GM20431 (cell line): ENCODE measurements at regions not wholly inside any gene's neighbourhood (a gene's known extent, or its start where the extent isn't known, plus 50 kb on each side); places are given as distances from the start of the nearest gene placed in this dataset.
"Not testable (repeated sequence)": the region's sequence is repeated elsewhere in the genome, so short reads cannot be mapped to it uniquely, and the experiment has no call there.

Experiments used
- in situ Hi-C: fragments of 300-500 bp; cut with MseI, MboI; formaldehyde crosslinking; loops from one replicate; pipeline ENCODE4 v1.15.0; 2020; ENCODE audit warnings: low sequenced_read_pairs; ENCODE audit not compliant: unreplicated experiment

DNA sequence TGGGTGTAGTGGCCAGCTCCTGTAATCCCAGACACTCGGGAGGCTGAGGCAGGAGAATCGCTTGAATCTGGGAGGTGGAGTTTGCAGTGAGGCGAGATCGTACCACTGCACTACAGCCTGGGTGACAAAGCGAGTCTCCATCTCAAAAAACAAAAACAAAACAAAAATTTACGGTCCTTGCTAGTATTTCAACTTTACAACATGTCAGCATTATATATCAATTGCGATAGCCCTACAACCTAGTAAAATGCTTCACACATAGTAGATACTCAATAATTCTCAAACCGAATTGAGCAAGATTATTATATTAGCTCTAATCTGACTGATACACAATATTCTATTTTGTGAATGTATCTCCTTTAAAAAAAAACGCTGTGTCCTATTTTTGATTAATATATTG, 1411.0 kb upstream of the WWC1 start:
- in situ Hi-C loops = no loop called here

DNA sequence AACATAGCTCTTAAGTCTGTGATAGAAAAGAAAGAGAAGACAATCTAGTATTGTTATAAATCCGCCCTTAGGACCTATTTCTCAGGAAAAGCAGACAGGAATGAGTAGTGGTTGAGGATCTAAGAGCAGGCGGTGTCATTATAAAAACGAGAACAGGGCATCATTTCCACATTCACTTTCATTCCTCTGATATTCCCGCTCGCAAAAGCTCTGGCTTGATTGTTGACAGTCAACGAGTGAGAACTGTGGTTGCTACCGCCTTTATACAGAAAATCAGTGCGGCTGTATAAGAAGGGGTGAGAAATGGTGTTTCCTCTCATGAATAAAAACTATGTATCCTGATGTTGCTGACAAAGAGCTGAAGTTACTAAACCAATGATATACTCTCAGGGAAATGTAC, 1409.6 kb upstream of the WWC1 start:
- in situ Hi-C loops = no loop called here

DNA sequence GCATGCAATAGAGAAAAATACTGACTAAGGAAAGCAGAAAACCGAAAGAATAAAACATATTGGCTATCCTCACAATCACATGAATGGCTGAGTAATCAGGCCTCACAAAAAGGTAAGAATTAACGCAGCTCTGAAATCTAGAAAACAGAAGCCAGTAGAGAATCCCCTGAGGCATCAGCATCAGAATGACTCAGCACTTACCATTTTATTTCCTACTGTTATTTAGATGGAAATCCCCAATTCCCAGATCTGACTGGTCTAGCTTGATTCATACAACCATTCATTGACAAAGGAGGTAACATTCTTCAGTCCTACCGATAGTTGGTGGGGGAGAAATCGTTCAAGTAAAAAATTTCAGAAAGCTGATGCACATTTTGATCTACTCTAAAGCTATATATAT, 1408.4 kb upstream of the WWC1 start:
- in situ Hi-C loops = no loop called here

DNA sequence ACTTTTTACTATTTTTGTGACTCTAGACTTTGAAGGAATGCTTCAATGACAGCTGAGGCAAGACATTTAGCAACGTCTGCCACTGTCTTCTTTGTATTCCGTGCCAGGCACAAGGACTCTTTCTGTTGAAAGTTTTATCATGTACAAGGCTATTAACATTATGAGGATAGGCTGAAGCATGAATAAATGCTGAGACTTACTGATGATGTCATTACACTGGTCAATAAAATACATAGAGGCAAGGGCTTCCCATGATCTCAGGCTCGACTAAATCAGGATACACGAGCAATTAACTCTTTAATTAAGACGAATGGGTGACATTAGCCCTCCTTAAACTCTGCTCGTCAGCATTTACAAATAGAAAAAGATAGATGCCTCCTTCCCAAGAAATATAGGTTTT, 1393.3 kb upstream of the WWC1 start:
- in situ Hi-C loops = no loop called here

DNA sequence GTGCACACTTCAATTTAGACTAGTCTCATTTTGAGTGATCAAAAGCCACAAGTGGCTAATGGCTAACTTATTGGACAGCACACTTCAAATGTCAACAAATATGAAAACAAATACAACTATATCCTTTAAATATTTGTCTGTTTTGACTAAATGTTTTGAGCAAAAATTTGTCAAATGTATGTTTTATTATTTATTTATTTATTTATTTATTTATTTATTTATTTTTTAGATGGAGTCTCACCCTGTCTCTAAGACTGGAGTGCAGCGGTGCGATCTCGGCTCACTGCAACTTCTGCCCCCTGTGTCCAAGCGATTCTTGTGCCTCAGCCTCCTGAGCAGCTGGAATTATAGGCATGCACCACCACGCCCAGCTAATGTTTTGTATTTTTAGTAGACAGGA, 1392.1 kb upstream of the WWC1 start:
- in situ Hi-C loops = no loop called here

DNA sequence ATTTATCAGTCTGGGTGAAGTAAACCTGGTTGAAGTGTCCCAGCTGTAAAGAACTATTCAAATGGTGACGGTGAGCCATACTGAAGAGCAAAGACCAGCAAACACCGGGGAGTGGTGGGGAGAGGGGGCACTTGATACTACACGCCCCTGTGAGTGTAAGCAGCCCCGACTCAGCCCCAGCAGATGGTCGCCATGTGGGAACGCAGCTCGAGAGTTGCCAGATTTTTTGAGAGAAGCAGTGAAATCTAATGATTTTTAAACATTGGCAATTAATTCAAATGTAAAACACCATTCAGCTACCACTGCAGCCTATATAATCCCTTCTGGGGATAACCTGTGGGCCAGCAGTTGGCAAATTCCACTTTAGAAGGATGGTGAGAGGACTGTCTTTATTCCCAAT, 1386.9 kb upstream of the WWC1 start:
- in situ Hi-C loops = no loop called here

DNA sequence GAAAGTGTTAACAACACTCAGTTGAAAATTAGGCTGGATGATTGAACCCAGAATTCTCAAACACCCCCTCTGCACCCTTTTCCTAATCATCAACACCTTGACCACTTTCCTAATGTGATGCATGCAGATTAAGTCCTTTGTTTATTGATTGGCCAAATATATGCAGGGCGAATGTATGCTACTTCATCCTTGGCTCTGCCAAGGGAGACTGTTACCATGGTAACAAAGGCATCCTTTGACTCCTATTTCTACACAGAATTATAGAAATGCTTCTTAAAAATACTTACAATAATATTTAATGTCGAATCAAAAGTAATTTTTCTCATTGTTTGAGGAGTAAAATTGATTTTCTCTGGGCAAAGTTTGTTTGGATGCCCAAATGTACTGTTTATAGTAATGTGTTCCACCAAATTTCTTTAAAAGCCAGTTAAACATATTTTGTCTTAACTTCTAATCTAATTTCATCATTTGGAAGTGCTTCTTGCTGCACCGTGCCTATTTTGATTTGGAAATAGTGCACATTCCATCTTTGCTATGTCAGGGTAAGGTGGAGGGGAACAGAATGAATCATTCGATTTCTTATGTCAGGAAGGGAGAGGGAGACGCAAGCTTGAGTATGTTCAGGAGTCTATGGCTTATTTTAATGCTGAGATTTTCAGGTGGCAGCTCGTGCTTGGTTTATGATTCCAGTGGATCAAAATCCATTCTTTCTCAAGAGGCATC, 1384.3 kb upstream of the WWC1 start:
- in situ Hi-C loops = no loop called here

DNA sequence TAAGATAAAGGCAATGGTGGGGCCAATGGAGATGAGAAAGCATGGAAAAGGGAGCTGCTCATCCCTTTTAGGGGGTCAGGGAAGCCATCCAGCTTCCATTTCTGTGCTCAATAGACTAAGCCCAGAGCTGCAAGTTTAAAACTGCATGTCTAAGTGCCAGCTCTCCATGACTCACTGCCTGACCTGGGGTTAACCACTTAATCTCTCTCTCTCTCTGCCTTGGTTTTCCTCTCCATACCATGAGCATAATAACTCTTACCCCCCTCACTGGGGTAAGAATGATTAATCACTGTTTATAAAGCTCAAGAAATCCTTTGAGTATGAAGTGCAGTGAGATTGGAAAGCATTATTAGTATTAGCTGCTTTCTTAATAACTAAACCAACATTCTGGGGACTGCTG, 1382.4 kb upstream of the WWC1 start:
- in situ Hi-C loops = no loop called here

DNA sequence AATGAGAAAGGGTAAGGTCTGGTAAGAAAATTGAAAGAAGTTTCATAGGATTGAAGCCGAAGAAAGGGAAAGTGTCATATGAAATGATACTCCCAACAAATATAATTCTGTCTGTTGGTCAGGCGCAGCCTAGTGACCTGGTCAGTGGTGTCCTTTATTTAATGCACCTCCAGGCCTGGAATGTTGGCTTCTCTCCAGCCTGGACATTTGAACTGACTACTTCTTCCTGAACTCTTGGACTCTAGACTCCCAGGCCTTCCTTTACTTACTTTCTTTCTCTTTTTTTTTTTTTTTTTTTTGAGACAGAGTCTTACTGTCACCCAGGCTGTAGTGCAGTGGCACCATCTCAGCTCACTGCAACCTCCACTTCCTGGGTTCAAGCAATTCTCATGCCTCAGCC, 1381.5 kb upstream of the WWC1 start:
- in situ Hi-C loops = no loop called here

DNA sequence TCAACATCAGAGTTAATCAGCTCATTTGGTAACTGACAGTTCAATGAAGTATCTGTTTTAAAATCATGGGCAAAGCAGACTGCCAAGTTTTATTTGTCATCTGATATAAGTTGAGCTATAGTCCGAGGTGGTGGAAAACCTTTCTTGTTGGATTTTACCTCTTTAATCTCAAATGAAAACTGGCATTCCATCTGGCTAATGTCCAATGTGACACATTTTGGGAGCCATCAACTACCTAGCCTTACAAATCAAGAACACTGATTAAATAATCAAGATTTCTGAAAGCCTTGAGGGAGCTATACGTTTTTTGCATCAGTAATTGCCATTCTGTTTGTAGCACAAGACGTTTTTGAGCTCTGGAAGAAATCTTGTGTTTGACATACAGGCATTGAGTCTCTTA, 1380.5 kb upstream of the WWC1 start:
- in situ Hi-C loops = no loop called here

DNA sequence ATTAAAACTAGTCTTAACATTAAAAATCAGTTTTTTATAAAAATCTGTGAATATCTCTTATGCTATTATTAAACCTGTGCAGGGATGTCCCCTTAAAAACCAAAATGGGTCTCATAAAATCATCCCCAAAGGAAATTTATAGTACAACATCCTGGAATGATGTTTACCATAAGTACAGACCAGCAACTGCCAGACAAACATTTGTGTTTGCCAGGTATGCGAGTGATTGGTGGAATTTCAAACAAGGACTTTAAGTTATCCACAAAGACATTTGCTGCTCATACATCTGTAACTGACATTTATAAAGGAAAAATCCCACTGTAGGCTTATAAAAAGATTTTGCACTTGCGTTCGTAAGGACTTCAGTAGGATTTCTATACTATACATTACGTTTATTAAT, 1375.4 kb upstream of the WWC1 start:
- in situ Hi-C loops = no loop called here

DNA sequence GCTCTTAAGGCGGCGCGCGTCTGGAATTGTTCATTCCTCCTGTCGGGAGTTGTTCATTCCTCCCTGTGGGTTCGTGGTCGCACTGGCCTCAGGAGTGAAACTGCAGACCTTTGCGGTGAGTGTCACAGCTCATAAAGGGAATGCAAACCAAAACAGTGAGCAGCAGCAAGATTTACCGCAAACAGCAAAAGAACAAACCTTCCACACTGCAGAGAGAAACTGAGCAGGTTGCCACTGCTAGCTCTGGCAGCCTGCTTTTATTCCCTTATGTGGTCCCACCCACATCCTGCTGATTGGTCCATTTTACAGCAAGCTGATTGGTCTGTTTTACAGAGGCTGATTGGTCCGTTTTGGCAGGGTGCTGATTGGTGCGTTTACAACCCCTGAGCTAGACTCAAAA, 1365.3 kb upstream of the WWC1 start:
- in situ Hi-C loops = no loop called here

DNA sequence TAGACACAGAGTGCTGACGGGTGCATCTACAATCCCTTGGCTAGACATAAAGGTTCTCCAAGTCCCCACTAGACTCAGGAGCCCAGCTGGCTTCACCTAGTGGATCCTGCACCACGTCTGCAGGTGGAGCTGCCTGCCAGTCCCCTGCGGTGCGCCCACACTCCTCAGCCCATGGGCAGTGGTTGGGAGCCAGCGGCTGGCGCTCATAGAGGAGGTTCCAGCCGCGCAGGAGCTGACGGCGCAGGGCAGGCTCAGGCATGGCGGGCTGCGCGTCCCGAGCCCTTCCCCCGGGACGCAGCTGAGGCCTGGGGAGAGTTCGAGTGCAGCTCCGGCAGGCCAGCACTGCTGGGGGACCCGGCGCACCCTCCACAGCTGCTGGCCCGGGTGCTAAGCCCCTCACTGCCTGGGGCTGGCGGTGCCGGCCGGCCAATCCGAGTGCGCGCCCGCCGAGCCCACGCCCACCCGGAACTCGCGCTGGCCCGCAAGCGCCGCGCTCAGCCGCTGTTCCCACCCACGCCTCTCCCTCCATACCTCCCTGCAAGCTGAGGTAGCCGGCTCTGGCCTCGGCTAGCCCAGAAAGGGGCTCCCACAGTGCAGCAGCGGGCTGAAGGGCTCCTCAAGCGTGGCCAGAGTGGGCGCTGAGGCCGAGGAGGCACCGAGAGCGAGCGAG, 1364.5 kb upstream of the WWC1 start:
- in situ Hi-C loops = not testable (repeated sequence)

DNA sequence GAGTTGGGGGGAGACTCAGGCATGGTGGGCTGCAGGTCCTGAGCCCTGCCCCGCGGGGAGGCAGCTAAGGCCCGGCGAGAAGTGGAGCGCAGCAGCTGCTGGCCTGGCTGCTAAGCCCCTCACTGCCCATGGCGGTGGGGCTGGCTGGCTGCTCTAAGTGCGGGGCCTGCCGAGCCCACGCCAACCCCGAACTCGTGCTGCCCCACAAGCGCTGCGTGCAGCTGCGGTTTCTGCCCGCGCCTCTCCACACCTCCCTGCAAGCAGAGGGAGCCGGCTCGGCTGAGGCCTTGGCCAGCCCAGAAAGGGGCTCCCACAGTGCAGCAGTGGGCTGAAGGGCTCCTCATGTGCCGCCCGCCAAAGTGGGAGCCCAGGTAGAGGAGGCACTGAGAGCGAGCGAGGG, 1355.1 kb upstream of the WWC1 start:
- in situ Hi-C loops = no loop called here

DNA sequence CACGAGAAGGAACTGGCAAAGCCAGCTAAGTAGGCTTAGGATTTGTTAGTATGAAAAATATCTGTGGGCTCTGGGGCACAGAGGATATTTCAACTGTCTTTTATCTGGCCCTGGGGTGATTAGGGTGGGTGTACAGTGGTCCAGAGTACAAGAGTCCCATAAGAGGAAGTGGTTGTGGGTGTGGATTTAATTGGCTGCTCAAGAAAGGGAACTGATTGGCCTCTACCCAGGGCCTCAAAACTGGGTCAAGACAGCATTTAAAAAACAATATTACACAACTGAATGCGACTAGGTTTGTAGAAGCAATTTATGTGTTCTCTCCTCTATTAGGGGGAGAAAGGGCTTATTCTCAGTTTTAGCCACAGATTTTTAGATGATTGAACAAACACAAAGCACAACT, 1353.4 kb upstream of the WWC1 start:
- in situ Hi-C loops = no loop called here

DNA sequence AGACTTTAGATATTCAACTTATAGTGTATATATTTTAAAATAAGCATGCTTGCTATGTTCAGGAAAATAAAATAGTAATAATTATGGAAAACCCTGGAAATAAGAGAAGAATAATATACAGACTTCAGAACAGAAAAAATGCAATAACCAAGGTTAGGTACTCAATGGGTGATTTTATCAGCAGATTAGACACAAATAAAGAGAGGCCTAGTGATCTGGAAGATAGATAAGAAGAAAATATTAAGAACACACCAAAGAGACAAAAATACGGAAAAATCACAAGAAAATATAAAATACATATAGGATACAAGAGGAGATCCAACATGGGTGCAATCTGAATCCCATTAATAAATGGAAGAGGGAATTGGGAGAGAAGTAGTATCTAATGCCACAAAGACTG, 1348.5 kb upstream of the WWC1 start:
- in situ Hi-C loops = no loop called here

DNA sequence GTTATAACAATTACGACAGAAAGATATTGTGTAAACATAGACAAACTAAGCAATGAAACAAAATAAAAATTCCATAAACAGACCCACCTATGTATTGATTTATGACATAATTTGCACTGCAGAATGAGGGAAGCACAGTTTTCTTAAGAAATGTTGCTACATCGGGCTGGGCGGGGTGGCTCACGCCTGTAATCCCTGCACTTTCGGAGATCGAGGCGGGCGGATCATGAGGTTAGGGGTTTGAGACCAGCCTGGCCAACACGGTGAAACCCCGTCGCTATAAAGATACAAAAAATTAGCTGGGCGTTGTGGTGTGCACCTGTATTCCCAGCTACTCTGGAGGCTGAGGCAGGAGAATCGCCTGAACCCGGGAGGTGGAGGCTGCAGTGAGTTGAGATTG, 1344.4 kb upstream of the WWC1 start:
- in situ Hi-C loops = no loop called here

DNA sequence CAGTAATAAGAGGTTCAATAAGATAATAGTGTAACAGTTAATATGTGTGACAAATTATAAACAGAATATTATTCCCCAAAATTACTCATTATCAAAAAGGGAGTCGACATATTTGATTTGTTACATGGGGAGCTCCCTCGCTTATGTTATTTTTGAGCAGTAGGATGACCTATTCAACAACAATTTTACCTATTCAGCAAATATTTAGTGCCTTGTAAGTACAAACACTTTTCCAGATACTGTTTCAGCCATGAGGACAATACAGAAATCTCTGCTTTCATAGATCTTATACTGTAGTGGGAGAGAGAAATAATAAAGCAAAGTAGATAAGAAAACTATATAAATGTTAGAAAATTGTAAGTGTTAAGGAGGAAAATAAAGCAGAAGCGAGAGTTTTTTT, 1342.8 kb upstream of the WWC1 start:
- in situ Hi-C loops = no loop called here

DNA sequence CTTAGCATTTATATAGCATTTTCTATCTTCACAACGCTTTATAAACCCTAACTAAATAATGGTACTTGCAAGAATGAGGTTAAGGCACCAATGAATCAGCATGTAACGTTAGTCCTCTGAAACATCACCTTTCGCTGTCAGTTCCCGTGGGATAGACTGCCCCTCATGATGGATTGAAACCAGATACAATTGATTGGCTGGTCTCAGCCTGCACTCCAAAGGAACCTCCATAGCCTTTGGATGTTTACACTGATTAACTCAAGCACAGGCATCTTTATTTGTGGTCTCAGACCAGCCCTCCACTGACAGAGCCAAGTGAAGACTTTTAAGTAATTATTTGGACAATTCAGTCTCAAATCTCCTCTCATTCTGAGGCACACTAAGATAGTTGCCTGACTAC, 1339.4 kb upstream of the WWC1 start:
- in situ Hi-C loops = no loop called here

DNA sequence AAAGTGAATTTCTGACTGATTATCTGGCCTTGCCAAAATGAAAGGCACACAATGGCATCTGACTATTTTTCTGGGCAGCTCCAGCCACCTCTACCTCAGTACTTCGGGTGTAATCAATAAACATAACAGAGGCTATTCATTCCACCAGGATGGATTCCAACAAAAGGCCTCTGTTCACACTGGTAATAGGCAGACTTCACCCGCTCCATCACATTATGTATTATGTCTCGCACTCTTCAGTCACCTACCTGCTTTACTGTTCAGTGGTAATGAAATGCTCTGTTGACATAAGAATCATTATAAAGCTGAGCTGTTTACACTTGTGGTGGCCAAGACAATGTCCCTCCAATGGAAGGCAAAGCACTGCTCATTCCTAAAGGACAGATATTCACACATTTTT, 1333.7 kb upstream of the WWC1 start:
- in situ Hi-C loops = no loop called here

DNA sequence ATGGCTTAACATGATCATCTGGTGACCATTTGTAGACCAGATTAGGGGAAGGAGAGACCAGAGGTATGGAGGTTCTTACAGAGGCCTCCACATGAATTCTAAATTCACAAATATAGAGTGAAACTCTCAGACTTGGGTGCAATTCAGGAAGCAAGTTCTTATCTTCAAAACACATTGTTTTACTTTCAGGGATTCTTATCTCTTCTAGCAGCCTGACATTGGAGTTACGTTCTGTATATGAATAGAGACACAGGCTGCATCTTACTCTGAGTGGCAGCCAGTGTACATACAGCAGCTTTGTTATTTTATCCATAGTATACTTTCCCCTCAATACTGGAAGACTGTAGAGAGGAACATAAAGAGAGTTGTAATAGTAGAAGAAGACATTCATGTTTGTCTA, 1331.7 kb upstream of the WWC1 start:
- in situ Hi-C loops = no loop called here

DNA sequence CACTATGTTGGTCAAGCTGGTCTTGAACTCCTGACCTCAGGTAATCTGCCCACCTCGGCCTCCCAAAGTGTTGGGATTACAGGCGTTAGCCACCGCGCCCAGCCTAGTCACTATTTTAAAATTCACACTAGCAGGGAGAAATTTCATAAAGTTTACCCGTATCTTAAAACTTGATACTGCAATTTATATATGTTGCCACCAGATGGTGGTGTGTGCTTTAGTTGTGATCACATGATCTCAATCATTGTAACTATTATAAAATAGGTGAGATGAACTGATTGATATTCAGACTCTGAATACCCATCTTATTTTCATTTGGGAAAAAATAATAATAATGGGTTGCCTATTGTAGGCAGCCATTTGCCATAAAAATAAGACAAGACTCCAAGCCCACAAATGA, 1330.4 kb upstream of the WWC1 start:
- in situ Hi-C loops = no loop called here
